ENCODE measurements at regions not wholly inside any gene's neighbourhood (a gene's known extent, or its start where the extent isn't known, plus 50 kb on each side); places are given as distances from the start of the nearest gene placed in this dataset.
"Not testable (repeated sequence)": the region's sequence is repeated elsewhere in the genome, so short reads cannot be mapped to it uniquely, and the experiment has no call there.

GRCh38 chr2:5125017-5125730 is 567.0 kb upstream of the SOX11 start:
- DNase-seq = no peak

- DNase-seq = no peak
These were observed 559.9 kb upstream of the SOX11 start for GRCh38 chr2:5132281-5132680.

GRCh38 chr2:5140347-5140746 is 551.8 kb upstream of the SOX11 start:
- no peak for DNase-seq

- no peak for DNase-seq
These were observed 548.0 kb upstream of the SOX11 start for GRCh38 chr2:5144159-5144558.

GRCh38 chr2:5145053-5145452 is 547.1 kb upstream of the SOX11 start:
- DNase-seq = no peak

GRCh38 chr2:5145801-5146200 is 546.4 kb upstream of the SOX11 start:
- DNase-seq = no peak

- no peak for DNase-seq
These were observed 543.6 kb upstream of the SOX11 start for GRCh38 chr2:5148392-5149085.

- no peak for DNase-seq
These were observed 541.3 kb upstream of the SOX11 start for GRCh38 chr2:5150871-5151270.

GRCh38 chr2:5164776-5165525 is 527.2 kb upstream of the SOX11 start:
- DNase-seq = no peak

GRCh38 chr2:5172923-5173322 is 519.3 kb upstream of the SOX11 start:
- no peak for DNase-seq

GRCh38 chr2:5173876-5174535 is 518.2 kb upstream of the SOX11 start:
- no peak for DNase-seq

- DNase-seq = no peak
These were observed 517.0 kb upstream of the SOX11 start for GRCh38 chr2:5175231-5175630.

- DNase-seq = no peak
These were observed 515.4 kb upstream of the SOX11 start for GRCh38 chr2:5176764-5177163.

- DNase-seq = no peak
These were observed 509.2 kb upstream of the SOX11 start for GRCh38 chr2:5183031-5183430.

GRCh38 chr2:5187283-5187682 is 504.9 kb upstream of the SOX11 start:
- DNase-seq = no peak

GRCh38 chr2:5188636-5189035 is 503.5 kb upstream of the SOX11 start:
- no peak for DNase-seq

- no peak for DNase-seq
These were observed 502.2 kb upstream of the SOX11 start for GRCh38 chr2:5190023-5190422.

- no peak for DNase-seq
These were observed 496.5 kb upstream of the SOX11 start for GRCh38 chr2:5195636-5196035.

GRCh38 chr2:5203134-5203755 is 488.9 kb upstream of the SOX11 start:
- DNase-seq = no peak

- not testable (repeated sequence) for DNase-seq
These were observed 485.4 kb upstream of the SOX11 start for GRCh38 chr2:5206742-5207141.

- DNase-seq = no peak
These were observed 476.1 kb upstream of the SOX11 start for GRCh38 chr2:5215989-5216607.

Measured in hypothalamus (tissue), 51 donors.